Activated B cell treated with CpG ODN at 0.5 μM for 24 hours (primary cell): ENCODE measurements at regions not wholly inside any gene's neighbourhood (a gene's known extent, or its start where the extent isn't known, plus 50 kb on each side); places are given as distances from the start of the nearest gene placed in this dataset.

ENCODE experiments used
- ATAC-seq: fragments of 200-7000 bp; cut with Tn5 transposase; one replicate; pipeline ENCODE4 v1.10.0; 2021; ENCODE audit warnings: low read depth, mild to moderate bottlenecking, moderate library complexity
- CTCF ChIA-PET: fragments of 350-600 bp; sonication (Branson Sonifier 250); formaldehyde crosslinking; loops from one replicate; lab custom pipeline; 2021; ENCODE audit warnings: antibody characterized with exemption; lab: Charles Lee
- POLR2A ChIA-PET: fragments of 350-600 bp; sonication (Branson Sonifier 250); formaldehyde crosslinking; loops from one replicate; lab custom pipeline; 2021; ENCODE audit warnings: antibody characterized with exemption; lab: Charles Lee
- DNase-seq: peaks from one replicate; pipeline ENCODE4 v3.0.0; 2022
- H3K27ac Mint-ChIP-seq: one replicate; pipeline ENCODE4 v1.8.0; 2020; ENCODE audit warnings: mixed read lengths
- H3K27me3 Mint-ChIP-seq: one replicate; pipeline ENCODE4 v1.8.0; 2021; ENCODE audit warnings: mixed read lengths
- H3K36me3 Mint-ChIP-seq: one replicate; pipeline ENCODE4 v1.8.0; 2021; ENCODE audit warnings: low read depth, mixed read lengths
- H3K4me1 Mint-ChIP-seq: one replicate; pipeline ENCODE4 v1.8.0; 2021; ENCODE audit warnings: mixed read lengths
- H3K4me3 Mint-ChIP-seq: one replicate; pipeline ENCODE4 v1.8.0; 2020; ENCODE audit warnings: mild to moderate bottlenecking, mixed read lengths
- H3K9me3 Mint-ChIP-seq: one replicate; pipeline ENCODE4 v1.8.0; 2020; ENCODE audit warnings: mixed read lengths
- intact Hi-C: fragments of 100-400 bp; cut with micrococcal nuclease; formaldehyde crosslinking; loops from one replicate; pipeline ENCODE4 v1.15.1; 2024
- TF ChIP-seq, protein P1 (sequence below): fragments of 200-600 bp; IDR thresholded peaks from one replicate; pipeline ENCODE4 v1.8.0; 2022; ENCODE audit warnings: antibody characterized with exemption, mild to moderate bottlenecking

DNA sequence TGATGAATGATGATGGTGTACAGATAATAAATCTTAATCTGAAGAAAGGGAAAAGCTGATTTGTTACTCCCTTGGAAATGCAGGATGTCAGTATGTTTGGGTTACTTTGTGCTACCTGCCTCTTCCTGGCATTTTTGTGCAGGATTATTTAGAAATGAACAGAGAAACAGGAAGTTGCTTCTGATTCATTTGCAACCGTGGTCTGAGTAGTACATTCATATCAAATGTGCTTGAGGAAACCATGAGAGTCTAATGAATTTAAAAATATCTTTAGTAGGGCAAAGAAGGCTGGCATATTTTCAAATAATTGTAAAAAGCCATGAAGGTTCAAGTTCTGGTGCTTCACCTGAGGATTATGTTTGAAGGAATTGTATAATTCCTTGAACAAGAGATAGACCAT is 391.6 kb downstream of the TMEM161B start:
- POLR2A ChIA-PET, result no interaction called here
- Mint-ChIP-seq H3K36me3 (no peaks in the 10 kb centered on the region), H3K27ac (no peak overlapping the region), H3K4me3 (no peak overlapping the region), H3K9me3 (peaks cover 6% of the 10 kb centered on the region), H3K27me3 (no peaks in the 10 kb centered on the region), H3K4me1 (no peaks in the 10 kb centered on the region)
- intact Hi-C loops, result no loop called here
- TF ChIP-seq, protein P1, sequence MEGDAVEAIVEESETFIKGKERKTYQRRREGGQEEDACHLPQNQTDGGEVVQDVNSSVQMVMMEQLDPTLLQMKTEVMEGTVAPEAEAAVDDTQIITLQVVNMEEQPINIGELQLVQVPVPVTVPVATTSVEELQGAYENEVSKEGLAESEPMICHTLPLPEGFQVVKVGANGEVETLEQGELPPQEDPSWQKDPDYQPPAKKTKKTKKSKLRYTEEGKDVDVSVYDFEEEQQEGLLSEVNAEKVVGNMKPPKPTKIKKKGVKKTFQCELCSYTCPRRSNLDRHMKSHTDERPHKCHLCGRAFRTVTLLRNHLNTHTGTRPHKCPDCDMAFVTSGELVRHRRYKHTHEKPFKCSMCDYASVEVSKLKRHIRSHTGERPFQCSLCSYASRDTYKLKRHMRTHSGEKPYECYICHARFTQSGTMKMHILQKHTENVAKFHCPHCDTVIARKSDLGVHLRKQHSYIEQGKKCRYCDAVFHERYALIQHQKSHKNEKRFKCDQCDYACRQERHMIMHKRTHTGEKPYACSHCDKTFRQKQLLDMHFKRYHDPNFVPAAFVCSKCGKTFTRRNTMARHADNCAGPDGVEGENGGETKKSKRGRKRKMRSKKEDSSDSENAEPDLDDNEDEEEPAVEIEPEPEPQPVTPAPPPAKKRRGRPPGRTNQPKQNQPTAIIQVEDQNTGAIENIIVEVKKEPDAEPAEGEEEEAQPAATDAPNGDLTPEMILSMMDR, result no peak
- no peak for ATAC-seq
- no peak for DNase-seq
- CTCF ChIA-PET, result no interaction called here

DNA sequence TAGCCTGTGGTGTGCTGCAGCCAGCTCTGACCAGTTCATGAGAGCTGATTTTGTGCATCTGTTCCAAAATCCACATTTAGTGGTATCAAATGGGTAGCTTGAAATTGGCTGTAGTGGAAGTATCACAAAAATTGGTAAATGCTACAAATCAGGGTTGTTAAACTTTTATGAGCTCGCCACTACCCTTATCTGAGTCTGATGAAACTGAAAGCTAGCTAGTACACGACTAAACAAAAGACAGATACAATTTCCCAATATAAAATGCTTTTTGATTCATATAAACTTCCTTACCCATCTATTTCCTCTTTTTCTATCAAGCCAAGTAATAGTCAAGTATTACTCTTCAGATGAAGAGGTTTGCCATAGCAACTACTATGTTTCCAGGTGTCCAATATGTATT is 392.0 kb downstream of the TMEM161B start:
- peaks cover 4% of the 10 kb centered on the region for H3K9me3 Mint-ChIP-seq
- no peaks in the 10 kb centered on the region for H3K27me3 Mint-ChIP-seq
- ATAC-seq (no peak), DNase-seq (no peak)
- H3K4me1 Mint-ChIP-seq, result no peaks in the 10 kb centered on the region
- no peaks in the 10 kb centered on the region for H3K36me3 Mint-ChIP-seq
- intact Hi-C loops, result no loop called here
- ChIA-PET CTCF (no interaction called here), POLR2A (no interaction called here)
- TF ChIP-seq, protein P1, result no peak
- no peak overlapping the region for H3K4me3 Mint-ChIP-seq
- no peak overlapping the region for H3K27ac Mint-ChIP-seq

DNA sequence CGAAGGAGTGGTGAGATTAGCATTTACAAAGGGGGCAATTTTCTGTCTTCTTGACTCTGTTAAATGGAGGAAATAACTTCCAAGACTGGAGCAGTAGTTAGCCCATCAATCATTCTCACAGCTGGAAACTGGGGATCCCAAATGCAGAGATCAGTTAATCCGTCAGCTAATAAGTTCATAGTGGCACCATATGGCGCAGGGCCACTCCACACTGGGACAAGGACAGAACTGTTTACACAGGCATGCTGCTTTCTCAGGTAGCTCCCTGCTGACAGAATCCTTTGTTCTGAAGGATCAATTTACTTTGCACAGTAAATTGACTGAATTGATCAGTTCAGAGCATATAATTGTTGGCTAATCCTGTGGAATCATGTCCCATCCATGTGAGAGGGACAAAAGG is 395.7 kb downstream of the TMEM161B start:
- no peaks in the 10 kb centered on the region for H3K36me3 Mint-ChIP-seq
- no peak for ATAC-seq

DNA sequence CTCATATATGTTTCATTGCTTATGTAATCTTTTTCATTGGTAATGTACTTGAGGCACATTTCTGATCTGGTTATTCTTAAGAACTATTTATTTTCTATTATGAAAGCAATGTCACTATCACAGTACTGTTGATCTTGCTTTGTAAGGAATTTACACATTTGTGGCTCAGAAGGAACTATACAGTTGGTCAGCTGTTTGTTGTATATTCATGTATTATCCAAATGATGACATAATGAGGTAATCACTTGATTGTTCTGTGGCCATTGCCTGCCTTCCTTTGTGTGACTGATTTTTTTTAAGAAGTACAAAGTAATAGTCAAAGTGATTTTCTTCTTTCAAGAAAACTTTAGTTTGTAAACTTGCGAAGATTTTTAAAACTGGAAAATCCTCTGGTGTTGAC is 399.9 kb downstream of the TMEM161B start:
- Mint-ChIP-seq H3K4me3 (no peak overlapping the region), H3K4me1 (no peaks in the 10 kb centered on the region), H3K36me3 (no peaks in the 10 kb centered on the region), H3K27me3 (no peaks in the 10 kb centered on the region), H3K27ac (no peak overlapping the region), H3K9me3 (no peaks in the 10 kb centered on the region)
- DNase-seq, result no peak
- intact Hi-C loops, result no loop called here
- no peak for ATAC-seq
- ChIA-PET POLR2A (no interaction called here), CTCF (no interaction called here)
- TF ChIP-seq, protein P1, result no peak

More for the DNA sequence above, 395.7 kb downstream of the TMEM161B start:
- ChIA-PET CTCF (no interaction called here), POLR2A (no interaction called here)
- no peak overlapping the region for H3K4me3 Mint-ChIP-seq
- no peak for DNase-seq
- intact Hi-C loops, result no loop called here
- no peak overlapping the region for H3K27ac Mint-ChIP-seq
- H3K9me3 Mint-ChIP-seq, result no peaks in the 10 kb centered on the region
- no peaks in the 10 kb centered on the region for H3K4me1 Mint-ChIP-seq
- H3K27me3 Mint-ChIP-seq, result no peaks in the 10 kb centered on the region
- TF ChIP-seq, protein P1, result no peak

DNA sequence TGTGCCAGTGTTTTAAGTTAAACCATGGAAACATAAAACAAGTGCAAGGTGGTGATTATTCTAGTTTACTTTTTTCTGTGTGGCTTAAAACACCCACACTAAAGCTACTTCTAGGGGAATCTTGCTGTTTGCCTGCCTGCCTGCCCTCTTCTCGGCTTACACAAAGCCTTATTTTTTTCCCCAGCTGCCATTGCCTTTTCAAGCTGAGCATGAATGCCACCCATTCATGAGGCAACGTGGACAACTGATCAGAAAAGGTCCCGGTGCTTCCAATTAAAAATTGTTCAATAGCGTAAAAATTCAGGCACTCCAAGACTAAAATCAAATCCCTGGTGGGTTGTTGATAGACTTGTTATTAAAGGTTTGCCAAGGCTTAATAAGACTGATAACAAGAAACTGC is 401.4 kb downstream of the TMEM161B start:
- DNase-seq, result no peak
- intact Hi-C loops, result no loop called here
- Mint-ChIP-seq H3K4me3 (no peak overlapping the region), H3K27me3 (no peaks in the 10 kb centered on the region), H3K9me3 (no peaks in the 10 kb centered on the region), H3K36me3 (no peaks in the 10 kb centered on the region), H3K4me1 (no peaks in the 10 kb centered on the region), H3K27ac (no peak overlapping the region)
- ATAC-seq, result no peak
- TF ChIP-seq, protein P1, result no peak
- ChIA-PET POLR2A (no interaction called here), CTCF (no interaction called here)
